AG09309 (cell line): ENCODE measurements at regions not wholly inside any gene's neighbourhood (a gene's known extent, or its start where the extent isn't known, plus 50 kb on each side); places are given as distances from the start of the nearest gene placed in this dataset.

ENCODE experiments used
- DNase-seq: peaks from one replicate; pipeline ENCODE4 v3.0.0-alpha.2; 2010; ENCODE audit warnings: low read depth
- H3K4me3 ChIP-seq: 2 replicates; pipeline ENCODE4 v1.5.1; 2011; ENCODE audit warnings: mild to moderate bottlenecking, low read depth, low read length, moderate library complexity; ENCODE audit not compliant: control insufficient read depth
- TF ChIP-seq, protein P1 (sequence below): IDR thresholded peaks from 2 replicates; pipeline ENCODE4 v1.5.1; 2011; ENCODE audit warnings: mild to moderate bottlenecking, low read depth, low read length, inconsistent platforms; ENCODE audit not compliant: insufficient read depth, control insufficient read depth; ENCODE audit errors: missing control alignments

DNA sequence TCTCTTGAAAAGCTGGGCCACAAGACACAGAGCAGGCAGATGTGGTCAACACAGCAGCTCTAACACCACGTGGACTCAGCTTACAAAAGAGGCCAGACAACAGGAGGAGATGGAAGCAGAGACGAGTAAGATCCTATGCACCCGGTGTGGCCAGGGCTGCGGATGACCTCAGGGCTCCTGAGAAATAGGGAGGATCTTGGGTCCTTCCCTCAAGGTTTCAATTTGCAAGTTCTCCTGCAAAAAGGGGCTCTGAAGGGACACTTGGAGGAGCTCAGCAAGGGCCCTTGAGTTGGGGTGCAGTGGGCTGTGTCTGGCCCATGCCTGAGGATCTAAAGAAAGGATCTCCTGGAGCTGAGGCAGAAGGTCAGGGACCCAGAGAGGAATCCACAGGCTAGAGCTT is 249.5 kb upstream of the IGF1R start:
- no peak for DNase-seq
- TF ChIP-seq, protein P1, sequence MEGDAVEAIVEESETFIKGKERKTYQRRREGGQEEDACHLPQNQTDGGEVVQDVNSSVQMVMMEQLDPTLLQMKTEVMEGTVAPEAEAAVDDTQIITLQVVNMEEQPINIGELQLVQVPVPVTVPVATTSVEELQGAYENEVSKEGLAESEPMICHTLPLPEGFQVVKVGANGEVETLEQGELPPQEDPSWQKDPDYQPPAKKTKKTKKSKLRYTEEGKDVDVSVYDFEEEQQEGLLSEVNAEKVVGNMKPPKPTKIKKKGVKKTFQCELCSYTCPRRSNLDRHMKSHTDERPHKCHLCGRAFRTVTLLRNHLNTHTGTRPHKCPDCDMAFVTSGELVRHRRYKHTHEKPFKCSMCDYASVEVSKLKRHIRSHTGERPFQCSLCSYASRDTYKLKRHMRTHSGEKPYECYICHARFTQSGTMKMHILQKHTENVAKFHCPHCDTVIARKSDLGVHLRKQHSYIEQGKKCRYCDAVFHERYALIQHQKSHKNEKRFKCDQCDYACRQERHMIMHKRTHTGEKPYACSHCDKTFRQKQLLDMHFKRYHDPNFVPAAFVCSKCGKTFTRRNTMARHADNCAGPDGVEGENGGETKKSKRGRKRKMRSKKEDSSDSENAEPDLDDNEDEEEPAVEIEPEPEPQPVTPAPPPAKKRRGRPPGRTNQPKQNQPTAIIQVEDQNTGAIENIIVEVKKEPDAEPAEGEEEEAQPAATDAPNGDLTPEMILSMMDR: no peak

DNA sequence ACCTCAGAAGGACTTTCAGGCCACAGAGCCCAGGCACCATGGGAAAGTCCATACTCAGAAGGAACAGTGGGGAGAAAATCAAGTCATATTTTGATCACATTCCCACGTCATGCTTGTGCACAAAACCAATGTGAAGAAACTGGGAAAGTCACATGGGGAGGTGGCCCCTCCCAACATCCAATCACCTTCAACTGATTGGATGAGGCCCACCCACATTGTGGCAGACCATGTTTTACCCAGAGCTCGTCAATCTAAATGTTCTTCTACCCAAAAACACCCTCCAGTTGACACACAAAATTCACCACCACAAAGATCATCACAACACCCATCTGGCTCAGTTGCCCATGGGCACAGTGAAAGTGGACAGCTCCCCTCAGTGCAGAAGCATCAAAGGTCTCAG is 248.2 kb upstream of the IGF1R start:
- no peak for DNase-seq
- TF ChIP-seq, protein P1: no peak
- H3K4me3 ChIP-seq: no peak overlapping the region

More for the DNA sequence above, 249.5 kb upstream of the IGF1R start:
- no peak overlapping the region for H3K4me3 ChIP-seq

DNA sequence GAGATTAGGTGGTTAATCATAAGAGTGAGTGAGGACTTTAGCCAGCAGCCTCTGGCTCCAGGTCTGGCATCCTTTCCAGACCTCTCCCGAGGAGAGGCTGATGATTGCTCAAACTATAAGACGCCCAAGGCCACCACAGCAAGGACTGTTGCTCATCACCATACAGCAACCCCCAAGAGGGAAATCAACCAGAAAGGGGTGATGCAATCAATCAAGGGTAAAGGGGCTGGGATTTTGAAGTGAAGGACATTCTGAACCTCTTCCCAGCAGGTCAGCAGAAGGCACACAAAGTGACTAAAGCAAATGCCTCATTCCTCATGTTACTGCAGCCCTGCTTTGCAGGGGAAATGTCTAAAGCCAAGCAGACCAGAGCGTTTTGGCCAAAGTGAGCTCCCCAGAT is 247.3 kb upstream of the IGF1R start:
- DNase-seq: no peak
- no peak overlapping the region for H3K4me3 ChIP-seq
- TF ChIP-seq, protein P1: no peak

DNA sequence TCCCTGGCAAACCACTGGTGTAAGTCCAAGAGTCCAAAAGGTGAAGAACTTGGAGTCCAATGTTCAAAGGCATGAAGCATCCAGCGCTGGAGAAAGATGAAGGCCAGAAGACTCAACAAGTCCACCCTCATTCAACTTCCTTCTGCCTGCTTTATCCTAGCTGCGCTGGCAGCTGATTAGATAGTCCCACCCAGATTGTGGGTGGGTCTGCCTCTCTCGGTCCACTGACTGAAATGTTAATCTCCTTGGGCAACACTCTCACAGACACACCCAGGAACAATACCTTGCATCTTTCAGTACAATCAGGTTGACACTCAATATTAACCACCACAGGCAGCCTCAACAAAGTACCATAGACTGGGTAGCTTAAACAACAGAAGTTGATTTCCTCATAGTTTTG is 245.9 kb upstream of the IGF1R start:
- no peak for DNase-seq
- TF ChIP-seq, protein P1: no peak
- H3K4me3 ChIP-seq: no peak overlapping the region

DNA sequence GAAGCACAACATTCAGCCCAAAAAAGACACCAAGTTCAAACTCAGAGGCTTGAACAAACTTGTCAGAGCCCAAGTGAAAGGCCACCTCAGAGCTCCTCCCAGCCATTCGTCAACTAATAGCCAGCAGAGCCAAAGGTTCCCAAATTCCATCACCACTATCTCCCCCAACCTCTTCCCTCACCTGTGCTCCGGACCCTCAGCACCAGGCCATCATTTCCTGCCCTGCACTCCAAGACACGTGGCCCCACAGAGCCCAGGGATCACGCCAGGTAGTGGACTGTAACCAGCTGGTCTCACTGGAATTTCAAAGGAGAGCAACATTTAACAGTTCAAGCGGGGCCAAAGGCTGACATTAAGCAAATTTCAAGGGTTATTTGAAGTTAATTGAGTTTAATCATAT is 245.2 kb upstream of the IGF1R start:
- no peak overlapping the region for H3K4me3 ChIP-seq
- DNase-seq: no peak
- TF ChIP-seq, protein P1: no peak

DNA sequence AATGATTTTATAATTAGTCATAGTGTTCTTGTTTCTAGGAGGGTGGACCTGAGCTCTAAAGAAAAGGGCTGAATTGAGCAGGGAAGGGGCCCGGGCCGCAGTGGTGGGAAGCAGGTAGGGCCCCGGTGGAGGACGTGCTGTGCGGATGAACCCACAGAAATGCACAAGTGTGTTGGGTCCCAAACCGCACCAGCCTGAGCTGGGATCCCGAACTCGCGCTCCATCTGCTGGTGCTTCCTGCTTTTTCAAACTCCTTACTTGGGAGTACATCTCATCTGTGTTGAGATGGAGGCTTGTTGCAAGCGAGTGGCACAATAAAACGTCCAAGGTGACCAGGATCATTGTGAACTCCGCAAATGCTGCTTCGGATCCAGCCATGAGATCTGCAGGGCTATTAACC is 244.8 kb upstream of the IGF1R start:
- TF ChIP-seq, protein P1: no peak
- DNase-seq: no peak
- no peak overlapping the region for H3K4me3 ChIP-seq

DNA sequence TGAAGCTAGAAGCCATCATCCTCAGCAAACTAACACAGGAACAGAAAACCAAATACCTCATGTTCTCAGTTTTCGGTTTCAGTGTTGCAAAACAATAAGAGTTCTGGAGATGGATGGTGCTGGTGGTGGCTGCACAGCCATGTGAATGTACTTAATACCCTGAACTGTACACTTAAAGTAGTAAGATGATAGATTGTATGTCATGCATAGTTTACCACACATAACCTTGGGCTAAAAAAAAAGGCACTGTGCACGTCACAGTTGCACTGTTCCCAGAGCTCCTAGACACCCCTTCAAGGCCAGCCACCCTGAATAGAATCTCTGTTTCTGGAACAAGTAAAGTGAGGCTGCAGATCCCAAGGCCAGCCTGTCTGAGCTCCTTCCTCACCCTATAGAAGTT is 243.3 kb upstream of the IGF1R start:
- no peak for DNase-seq
- no peak overlapping the region for H3K4me3 ChIP-seq
- TF ChIP-seq, protein P1: no peak
